ENCODE measurements at regions not wholly inside any gene's neighbourhood (a gene's known extent, or its start where the extent isn't known, plus 50 kb on each side); places are given as distances from the start of the nearest gene placed in this dataset.

- TF ChIP-seq ZNF48 (tag by site-specific recombination; IDR thresholded peaks at IDR 0.05) (no peak), ZSCAN18 (tag by site-specific recombination; IDR thresholded peaks at IDR 0.05) (no peak), ZNF501 (tag by site-specific recombination; IDR thresholded peaks at IDR 0.05) (no peak), ZNF660 (tag by site-specific recombination; IDR thresholded peaks at IDR 0.05) (no peak), ZNF398 (tag by site-specific recombination; IDR thresholded peaks at IDR 0.05) (no peak), REST (tag by site-specific recombination; IDR thresholded peaks at IDR 0.05) (no peak), CTCF (tag by site-specific recombination; IDR thresholded peaks at IDR 0.05) (no peak), ZBTB20 (tag by site-specific recombination; IDR thresholded peaks at IDR 0.05) (no peak), ZNF521 (tag by site-specific recombination; IDR thresholded peaks at IDR 0.05) (no peak), ZNF548 (tag by site-specific recombination; IDR thresholded peaks at IDR 0.05) (no peak), ZNF18 (tag by site-specific recombination; IDR thresholded peaks at IDR 0.05) (no peak), ZNF138 (tag by site-specific recombination; IDR thresholded peaks at IDR 0.05; ENCODE audit: borderline replicate concordance) (no peak)
These were observed 594.7 kb upstream of the ADGRB3 start for GRCh38 chr6:68040312-68040778.

Measured in HEK293 (cell line).